ENCODE measurements at regions not wholly inside any gene's neighbourhood (a gene's known extent, or its start where the extent isn't known, plus 50 kb on each side); places are given as distances from the start of the nearest gene placed in this dataset.
"Not testable (repeated sequence)": the region's sequence is repeated elsewhere in the genome, so short reads cannot be mapped to it uniquely, and the experiment has no call there.

DNA sequence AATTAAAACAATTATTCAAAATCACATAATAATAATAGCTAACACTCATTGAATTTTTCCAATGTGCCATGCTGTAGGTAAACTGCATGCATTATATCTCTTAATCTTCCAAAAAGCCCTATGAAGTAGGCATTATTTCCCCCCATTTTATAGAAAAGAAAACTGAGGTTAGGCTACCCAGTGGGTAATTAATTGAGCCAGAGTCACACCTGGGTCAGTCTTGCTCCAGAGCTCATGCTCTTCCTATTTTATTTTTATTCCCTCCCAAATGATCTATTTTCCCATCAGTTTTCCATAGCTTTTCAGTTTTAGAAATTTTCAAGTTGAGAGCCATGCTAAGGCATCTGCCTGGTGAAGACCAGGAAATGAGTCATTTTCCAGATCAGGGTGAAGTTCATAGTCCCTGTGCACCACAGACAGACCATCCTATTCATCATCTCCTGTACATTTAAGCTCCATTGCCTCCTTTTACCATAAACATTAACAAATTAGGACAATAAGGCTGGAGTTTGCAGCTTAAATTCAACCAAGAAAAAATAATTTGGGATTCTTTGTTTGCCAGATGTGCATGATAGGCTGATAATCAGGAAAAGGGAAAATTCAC is 417.3 kb downstream of the OTOL1 start:
- no peak overlapping the region for H3K4me3 ChIP-seq (ENCODE audit: extremely low read depth, insufficient read depth, low read length, poor library complexity, severe bottlenecking)
- peaks cover 6% of the 10 kb centered on the region for H3K9me3 ChIP-seq (ENCODE audit: control insufficient read depth, low read length)
- peak overlapping the region; percentile 33 for H3K27ac ChIP-seq (ENCODE audit: low read depth, low read length, severe bottlenecking)
- peaks cover 5% of the 10 kb centered on the region for H3K4me1 ChIP-seq (ENCODE audit: control insufficient read depth, insufficient read depth, low read length, poor library complexity, severe bottlenecking)
- no peaks in the 10 kb centered on the region for H3K36me3 ChIP-seq (ENCODE audit: control insufficient read depth, insufficient read depth, low read length)

DNA sequence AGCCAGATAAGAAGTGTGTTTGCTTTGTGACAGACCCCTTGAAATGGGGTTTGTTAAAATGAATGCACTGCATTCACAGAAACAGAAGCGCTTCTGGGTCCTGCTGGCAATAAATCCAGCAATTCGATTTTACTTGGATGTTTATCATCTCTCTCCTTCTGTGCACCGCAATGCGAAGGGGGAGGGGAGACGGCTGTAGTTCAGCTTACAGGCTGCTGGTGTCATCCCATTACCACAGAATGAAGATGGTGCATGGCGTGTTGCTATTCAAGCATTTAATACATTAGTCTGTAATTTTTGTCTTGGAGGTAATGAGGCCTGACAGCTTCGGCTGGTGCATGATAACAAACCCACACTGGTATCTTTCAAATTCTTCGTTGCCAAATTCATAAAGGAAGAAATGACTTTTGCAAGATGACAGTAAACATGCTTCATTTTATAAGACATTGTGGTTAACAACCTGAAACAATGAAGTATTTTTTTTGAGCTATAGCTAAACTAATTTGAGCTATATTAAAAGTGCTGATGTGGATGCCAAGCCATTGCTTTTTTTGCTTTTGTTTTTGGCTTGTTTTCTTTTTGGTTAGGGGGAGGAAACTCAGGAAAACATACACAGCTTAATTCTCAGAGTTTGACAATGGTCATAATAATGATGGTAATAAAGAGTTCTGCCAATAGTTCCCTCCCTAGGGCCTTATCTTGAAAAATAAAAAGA is 418.3 kb downstream of the OTOL1 start:
- Histone ChIP-seq H3K27ac (ENCODE audit: low read depth, low read length, severe bottlenecking) (peak overlapping the region; percentile 33), H3K9me3 (ENCODE audit: control insufficient read depth, low read length) (peaks cover 7% of the 10 kb centered on the region), H3K36me3 (ENCODE audit: control insufficient read depth, insufficient read depth, low read length) (no peaks in the 10 kb centered on the region), H3K4me1 (ENCODE audit: control insufficient read depth, insufficient read depth, low read length, poor library complexity, severe bottlenecking) (peaks cover 5% of the 10 kb centered on the region), H3K4me3 (ENCODE audit: extremely low read depth, insufficient read depth, low read length, poor library complexity, severe bottlenecking) (no peak overlapping the region)
- 47% methylated on average over 3 of the region's 8 CpGs; no CpG with 5 or more reads in 1 of the 2 experiments for WGBS, 2 experiments (ENCODE audit: insufficient coverage in 2 of 2)

DNA sequence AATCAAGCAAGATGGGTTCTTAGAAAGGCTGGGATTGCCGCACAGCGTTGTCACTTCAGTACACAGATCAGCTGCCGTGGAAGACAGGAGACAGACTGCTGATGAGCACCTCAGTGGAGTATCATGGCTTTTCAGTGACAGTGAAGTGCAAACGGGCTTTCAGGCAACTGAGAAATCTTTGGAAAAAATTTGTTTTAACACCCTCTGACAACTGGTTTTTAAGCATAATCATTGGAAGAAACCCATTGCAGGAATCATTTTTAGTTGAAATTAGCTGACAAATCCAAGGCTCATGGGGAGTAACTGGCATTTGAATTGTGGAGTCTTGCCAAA is 418.8 kb downstream of the OTOL1 start:
- no peak overlapping the region for H3K27ac ChIP-seq (ENCODE audit: low read depth, low read length, severe bottlenecking)
- H3K9me3 ChIP-seq (ENCODE audit: control insufficient read depth, low read length): peaks cover 7% of the 10 kb centered on the region
- no peaks in the 10 kb centered on the region for H3K36me3 ChIP-seq (ENCODE audit: control insufficient read depth, insufficient read depth, low read length)
- H3K4me3 ChIP-seq (ENCODE audit: extremely low read depth, insufficient read depth, low read length, poor library complexity, severe bottlenecking): no peak overlapping the region
- 79 to 88% methylated on average over 3 to 4 of the region's 4 CpGs for WGBS, 2 experiments (ENCODE audit: insufficient coverage in 2 of 2)
- H3K4me1 ChIP-seq (ENCODE audit: control insufficient read depth, insufficient read depth, low read length, poor library complexity, severe bottlenecking): peaks cover 5% of the 10 kb centered on the region

DNA sequence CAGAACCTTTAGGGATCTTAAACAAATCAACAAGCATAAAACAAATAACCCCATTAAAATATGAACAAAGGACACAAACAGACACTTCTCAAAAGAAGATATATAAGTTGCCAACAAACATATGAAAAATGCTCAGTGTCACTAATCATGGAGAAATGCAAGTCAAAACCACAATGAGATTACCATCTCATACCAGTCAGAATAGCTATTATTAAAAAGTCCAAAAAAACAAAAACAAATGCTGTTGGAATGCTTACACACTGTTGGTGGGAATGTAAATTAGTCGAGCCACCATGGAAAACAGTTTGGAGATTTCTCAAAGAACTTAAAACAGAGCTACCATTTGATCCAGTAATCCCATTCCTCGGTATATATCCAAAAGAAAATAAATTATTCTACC is 423.6 kb downstream of the OTOL1 start:
- no peak overlapping the region for H3K27ac ChIP-seq (ENCODE audit: low read depth, low read length, severe bottlenecking)
- no peak overlapping the region for H3K4me3 ChIP-seq (ENCODE audit: extremely low read depth, insufficient read depth, low read length, poor library complexity, severe bottlenecking)
- no peaks in the 10 kb centered on the region for H3K36me3 ChIP-seq (ENCODE audit: control insufficient read depth, insufficient read depth, low read length)
- WGBS, 2 experiments (ENCODE audit: insufficient coverage in 2 of 2): 100% methylated on average over 1 of the region's 2 CpGs
- H3K9me3 ChIP-seq (ENCODE audit: control insufficient read depth, low read length): peaks cover 11% of the 10 kb centered on the region
- peaks cover 1% of the 10 kb centered on the region for H3K4me1 ChIP-seq (ENCODE audit: control insufficient read depth, insufficient read depth, low read length, poor library complexity, severe bottlenecking)

DNA sequence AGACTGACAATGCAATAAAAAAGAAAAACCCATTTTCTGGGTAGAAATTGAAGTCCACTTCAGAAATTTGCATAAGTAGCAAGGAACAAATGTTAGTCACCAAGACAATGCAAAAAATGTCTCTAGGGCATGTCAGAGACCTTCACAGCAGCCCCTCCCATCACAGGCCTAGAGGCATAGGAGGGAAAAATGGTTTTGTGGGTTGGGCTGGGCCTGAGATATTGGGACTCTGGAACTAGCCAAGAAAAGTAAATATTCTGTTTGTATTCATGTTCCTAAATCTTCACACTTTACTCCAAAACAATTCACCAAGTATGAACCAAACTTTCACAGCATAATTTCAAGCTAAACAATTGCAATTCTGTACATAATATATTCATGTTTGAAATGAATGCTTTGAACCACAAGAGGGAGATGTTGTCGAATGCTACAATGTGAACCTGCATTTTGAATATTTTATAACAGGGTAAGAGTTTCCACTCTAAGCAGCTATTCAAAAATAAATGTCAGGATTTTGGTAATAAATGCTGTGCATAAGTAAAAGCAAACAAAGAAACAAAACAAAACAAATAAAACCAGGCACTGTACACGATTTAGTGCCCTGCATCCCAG is 429.2 kb downstream of the OTOL1 start:
- H3K4me1 ChIP-seq (ENCODE audit: control insufficient read depth, insufficient read depth, low read length, poor library complexity, severe bottlenecking): no peaks in the 10 kb centered on the region
- no peak overlapping the region for H3K27ac ChIP-seq (ENCODE audit: low read depth, low read length, severe bottlenecking)
- WGBS, 2 experiments (ENCODE audit: insufficient coverage in 2 of 2): no CpG with 5 or more reads among the region's 2 CpGs
- peaks cover under 1% of the 10 kb centered on the region for H3K9me3 ChIP-seq (ENCODE audit: control insufficient read depth, low read length)
- H3K36me3 ChIP-seq (ENCODE audit: control insufficient read depth, insufficient read depth, low read length): no peaks in the 10 kb centered on the region
- H3K4me3 ChIP-seq (ENCODE audit: extremely low read depth, insufficient read depth, low read length, poor library complexity, severe bottlenecking): no peak overlapping the region

DNA sequence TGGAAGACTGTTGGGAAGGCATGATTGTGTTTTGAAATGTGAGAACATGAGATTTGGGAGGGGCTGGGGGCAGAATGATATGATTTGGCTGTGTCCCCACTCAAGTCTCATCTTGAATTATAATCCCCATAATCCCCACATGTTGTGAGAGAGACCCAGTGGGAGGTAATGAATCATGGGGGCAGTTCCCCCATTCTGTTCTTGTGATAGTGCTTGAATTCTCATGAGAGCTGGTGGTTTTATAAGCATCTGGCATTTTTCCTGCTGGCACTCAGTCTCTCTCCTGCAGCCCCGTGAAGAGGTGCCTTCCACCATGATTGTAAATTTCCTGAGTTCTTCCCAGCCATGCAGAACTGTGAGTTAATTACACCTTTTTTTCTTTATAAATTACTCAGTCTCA is 430.5 kb downstream of the OTOL1 start:
- no peaks in the 10 kb centered on the region for H3K36me3 ChIP-seq (ENCODE audit: control insufficient read depth, insufficient read depth, low read length)
- WGBS, 2 experiments (ENCODE audit: insufficient coverage in 2 of 2): 90% methylated on average over 1 of the region's 1 CpG; no CpG with 5 or more reads in 1 of the 2 experiments
- no peak overlapping the region for H3K4me3 ChIP-seq (ENCODE audit: extremely low read depth, insufficient read depth, low read length, poor library complexity, severe bottlenecking)
- no peaks in the 10 kb centered on the region for H3K4me1 ChIP-seq (ENCODE audit: control insufficient read depth, insufficient read depth, low read length, poor library complexity, severe bottlenecking)
- no peak overlapping the region for H3K27ac ChIP-seq (ENCODE audit: low read depth, low read length, severe bottlenecking)
- no peaks in the 10 kb centered on the region for H3K9me3 ChIP-seq (ENCODE audit: control insufficient read depth, low read length)

DNA sequence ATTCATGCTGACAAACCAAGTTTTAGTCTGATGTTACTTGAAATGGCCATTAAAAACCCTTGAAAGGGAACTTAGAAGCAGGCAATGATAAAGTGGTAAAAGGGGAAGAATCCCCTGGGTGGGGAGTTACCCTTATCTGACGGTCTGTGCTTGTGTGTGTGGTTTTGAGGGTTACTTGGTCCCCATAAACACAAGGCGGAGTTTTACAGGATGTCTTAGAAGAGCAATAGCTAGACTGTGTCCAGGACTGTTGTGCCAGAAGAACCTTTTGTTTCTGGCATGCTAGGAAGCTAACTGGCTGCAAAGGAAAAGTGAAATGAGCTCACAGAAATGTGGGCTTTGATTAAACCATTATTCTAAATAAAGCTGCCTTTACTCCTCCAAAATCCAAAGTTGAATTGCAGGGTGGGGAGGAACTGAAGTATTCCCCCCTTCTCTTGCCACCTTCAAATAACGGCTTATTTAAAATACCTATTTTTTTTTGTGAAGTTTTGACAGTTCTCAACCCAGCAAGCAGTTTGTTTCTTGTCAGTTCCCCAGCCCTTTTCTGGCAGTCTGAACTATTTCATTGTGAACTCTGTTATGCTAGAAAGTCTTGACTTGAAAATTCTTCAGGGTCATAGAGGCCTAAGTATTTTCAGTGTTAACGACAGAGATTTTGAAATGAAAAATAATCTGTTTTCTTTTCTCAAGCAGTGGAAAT is 443.5 kb downstream of the OTOL1 start:
- Histone ChIP-seq H3K27ac (ENCODE audit: low read depth, low read length, severe bottlenecking) (no peak overlapping the region), H3K4me1 (ENCODE audit: control insufficient read depth, insufficient read depth, low read length, poor library complexity, severe bottlenecking) (no peaks in the 10 kb centered on the region), H3K36me3 (ENCODE audit: control insufficient read depth, insufficient read depth, low read length) (no peaks in the 10 kb centered on the region), H3K9me3 (ENCODE audit: control insufficient read depth, low read length) (no peaks in the 10 kb centered on the region), H3K4me3 (ENCODE audit: extremely low read depth, insufficient read depth, low read length, poor library complexity, severe bottlenecking) (no peak overlapping the region)
- 79 to 83% methylated on average over 2 of the region's 4 CpGs for WGBS, 2 experiments (ENCODE audit: insufficient coverage in 2 of 2)

DNA sequence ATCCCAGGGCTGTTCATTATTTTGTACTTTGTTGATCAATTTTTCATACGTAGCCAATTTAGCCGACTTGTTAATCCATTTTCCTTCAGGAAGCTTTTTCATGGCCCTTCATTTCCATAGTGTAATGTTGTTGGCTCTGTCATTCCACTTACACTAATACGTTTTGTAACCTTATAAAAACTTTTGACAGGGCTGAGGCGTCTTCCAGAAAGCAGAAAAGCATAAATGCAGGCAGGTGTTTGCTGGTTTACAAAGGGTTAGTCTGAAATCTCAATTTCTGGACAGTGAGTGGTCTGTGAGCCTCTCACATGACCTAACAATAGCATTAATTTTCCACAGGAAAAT is 444.0 kb downstream of the OTOL1 start:
- Histone ChIP-seq H3K36me3 (ENCODE audit: control insufficient read depth, insufficient read depth, low read length) (no peaks in the 10 kb centered on the region), H3K4me1 (ENCODE audit: control insufficient read depth, insufficient read depth, low read length, poor library complexity, severe bottlenecking) (no peaks in the 10 kb centered on the region), H3K4me3 (ENCODE audit: extremely low read depth, insufficient read depth, low read length, poor library complexity, severe bottlenecking) (no peak overlapping the region), H3K27ac (ENCODE audit: low read depth, low read length, severe bottlenecking) (no peak overlapping the region), H3K9me3 (ENCODE audit: control insufficient read depth, low read length) (no peaks in the 10 kb centered on the region)
- 100% methylated on average over 1 of the region's 4 CpGs; no CpG with 5 or more reads in 1 of the 2 experiments for WGBS, 2 experiments (ENCODE audit: insufficient coverage in 2 of 2)

DNA sequence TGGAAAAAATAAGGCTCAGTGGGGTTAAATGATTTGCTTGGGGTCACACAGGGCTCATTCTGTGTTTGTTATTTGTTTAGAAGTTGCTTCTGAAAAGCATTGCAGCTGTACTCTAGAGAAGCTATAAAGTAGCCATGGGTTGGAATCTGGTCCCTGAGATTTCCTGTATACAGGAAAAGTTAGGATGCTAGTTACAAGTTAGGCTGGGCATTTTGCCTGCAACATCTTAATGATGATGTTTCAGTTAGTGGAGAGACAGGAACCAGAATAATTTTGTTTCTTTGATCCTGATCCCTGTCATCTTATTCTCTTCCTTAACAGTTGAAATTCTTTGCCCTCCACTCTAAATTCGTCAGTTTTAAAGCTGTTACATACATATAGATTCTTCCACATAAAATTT is 445.3 kb downstream of the OTOL1 start:
- no peaks in the 10 kb centered on the region for H3K4me1 ChIP-seq (ENCODE audit: control insufficient read depth, insufficient read depth, low read length, poor library complexity, severe bottlenecking)
- no CpG with 5 or more reads among the region's 1 CpG for WGBS, 2 experiments (ENCODE audit: insufficient coverage in 2 of 2)
- no peak overlapping the region for H3K27ac ChIP-seq (ENCODE audit: low read depth, low read length, severe bottlenecking)
- H3K9me3 ChIP-seq (ENCODE audit: control insufficient read depth, low read length): no peaks in the 10 kb centered on the region
- no peak overlapping the region for H3K4me3 ChIP-seq (ENCODE audit: extremely low read depth, insufficient read depth, low read length, poor library complexity, severe bottlenecking)
- no peaks in the 10 kb centered on the region for H3K36me3 ChIP-seq (ENCODE audit: control insufficient read depth, insufficient read depth, low read length)

DNA sequence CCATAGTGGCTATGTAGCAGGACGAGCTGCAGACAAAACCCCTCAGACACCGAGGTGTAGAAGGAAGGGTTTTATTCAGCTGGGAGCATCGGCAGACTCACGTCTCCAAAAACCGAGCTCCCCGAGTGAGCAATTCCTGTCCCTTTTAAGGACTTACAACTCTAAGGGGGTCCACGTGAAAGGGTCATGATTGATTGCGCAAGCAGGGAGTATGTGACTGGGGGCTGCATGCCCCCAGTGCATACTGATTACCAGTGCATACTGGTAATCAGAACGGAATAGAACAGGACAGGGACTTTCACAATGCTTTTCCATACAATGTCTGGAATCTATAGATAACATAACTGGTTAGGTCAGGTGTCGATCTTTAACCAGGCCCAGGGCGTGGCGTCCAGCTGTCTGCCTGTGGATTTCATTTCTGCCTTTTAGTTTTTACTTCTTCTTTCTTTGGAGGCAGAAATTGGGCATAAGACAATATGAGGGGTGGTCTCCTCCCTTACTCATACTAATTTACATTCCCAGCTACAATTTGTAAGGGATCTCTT is 447.3 kb downstream of the OTOL1 start:
- not testable (repeated sequence) for H3K9me3 ChIP-seq (ENCODE audit: control insufficient read depth, low read length); H3K4me3 ChIP-seq (ENCODE audit: extremely low read depth, insufficient read depth, low read length, poor library complexity, severe bottlenecking); H3K36me3 ChIP-seq (ENCODE audit: control insufficient read depth, insufficient read depth, low read length); H3K27ac ChIP-seq (ENCODE audit: low read depth, low read length, severe bottlenecking); H3K4me1 ChIP-seq (ENCODE audit: control insufficient read depth, insufficient read depth, low read length, poor library complexity, severe bottlenecking)
- 89 to 100% methylated on average over 2 to 9 of the region's 12 CpGs for WGBS, 2 experiments (ENCODE audit: insufficient coverage in 2 of 2)
